OCI-LY7 (cell line): ENCODE measurements at regions not wholly inside any gene's neighbourhood (a gene's known extent, or its start where the extent isn't known, plus 50 kb on each side); places are given as distances from the start of the nearest gene placed in this dataset.
"Not testable (repeated sequence)": the region's sequence is repeated elsewhere in the genome, so short reads cannot be mapped to it uniquely, and the experiment has no call there.

ENCODE experiments used
- BruUV-seq: library from RNA; stranded (reverse); fragments of 400-500 nt; replicated peaks from 2 replicates; lab custom pipeline; 2021; lab: Mats Ljungman, UMichigan
- CTCF ChIA-PET: fragments of 300-600 bp; sonication (Branson Sonifier 250); formaldehyde crosslinking; loops from one replicate; lab custom pipeline; 2022; ENCODE audit warnings: antibody characterized with exemption; ENCODE audit not compliant: unreplicated experiment; lab: Charles Lee
- POLR2A ChIA-PET: fragments of 300-600 bp; sonication (Branson Sonifier 250); formaldehyde crosslinking; loops from one replicate; lab custom pipeline; 2022; ENCODE audit warnings: antibody characterized with exemption; lab: Charles Lee
- DNase-seq: peaks from one replicate; pipeline ENCODE4 v3.0.0-alpha.2; 2015; ENCODE audit warnings: low spot score
- H2AFZ ChIP-seq: fragments of 200-600 bp; sonication (generic), shearing (Covaris generic); 2 replicates; pipeline ENCODE4 v1.6.1; 2014; ENCODE audit warnings: mild to moderate bottlenecking, antibody characterized with exemption, low read length, moderate library complexity
- H3K27ac ChIP-seq: fragments of 200-600 bp; sonication (generic); 2 replicates; pipeline ENCODE4 v1.5.1; 2014; ENCODE audit warnings: mixed run types, low read depth, mild to moderate bottlenecking, moderate library complexity, low read length, inconsistent platforms; ENCODE audit not compliant: poor library complexity, severe bottlenecking
- H3K36me3 ChIP-seq: fragments of 200-600 bp; sonication (generic); 2 replicates; pipeline ENCODE4 v1.6.1; 2014; ENCODE audit warnings: mild to moderate bottlenecking, antibody characterized with exemption, low read length, moderate library complexity, mixed read lengths; ENCODE audit not compliant: insufficient read depth
- H3K4me1 ChIP-seq: fragments of 200-600 bp; sonication (generic); 2 replicates; pipeline ENCODE4 v1.5.1; 2014; ENCODE audit warnings: mild to moderate bottlenecking, low read length; ENCODE audit not compliant: insufficient read depth, poor library complexity, severe bottlenecking
- H3K4me2 ChIP-seq: fragments of 200-600 bp; sonication (generic); 2 replicates; pipeline ENCODE4 v1.6.1; 2014; ENCODE audit warnings: mild to moderate bottlenecking, low read length
- H3K4me3 ChIP-seq: fragments of 200-600 bp; sonication (generic); 2 replicates; pipeline ENCODE4 v1.5.1; 2014; ENCODE audit warnings: mild to moderate bottlenecking, low read depth, low read length; ENCODE audit not compliant: poor library complexity, severe bottlenecking
- H3K79me2 ChIP-seq: fragments of 200-600 bp; sonication (generic); 2 replicates; pipeline ENCODE4 v1.6.1; 2016; ENCODE audit warnings: low read depth, mild to moderate bottlenecking, low read length, moderate library complexity, mixed read lengths; ENCODE audit not compliant: insufficient read depth
- H3K9me2 ChIP-seq: fragments of 200-600 bp; sonication (generic); 2 replicates; pipeline ENCODE4 v1.6.1; 2016; ENCODE audit warnings: mild to moderate bottlenecking, low read length, mixed read lengths; ENCODE audit not compliant: insufficient read depth
- H3K9me3 ChIP-seq: fragments of 200-600 bp; sonication (generic); 2 replicates; pipeline ENCODE4 v1.6.1; 2014; ENCODE audit warnings: mild to moderate bottlenecking, mixed run types, low read length, mixed read lengths
- H4K20me1 ChIP-seq: fragments of 200-600 bp; sonication (generic); 2 replicates; pipeline ENCODE4 v1.6.1; 2014; ENCODE audit warnings: mild to moderate bottlenecking, antibody characterized with exemption, low read length, moderate library complexity, mixed read lengths; ENCODE audit not compliant: insufficient read depth
- EZH2phosphoT487 ChIP-seq: fragments of 200-600 bp; sonication (generic); IDR thresholded peaks from 2 replicates; pipeline ENCODE4 v1.6.1; 2018; ENCODE audit warnings: low read depth, borderline replicate concordance, mild to moderate bottlenecking, mixed run types, antibody characterized with exemption, low read length, moderate library complexity, mixed read lengths
- intact Hi-C: fragments of 100-400 bp; cut with micrococcal nuclease; formaldehyde crosslinking; loops from one replicate; pipeline ENCODE4 v1.10.0; 2022; ENCODE audit not compliant: unreplicated experiment
- TF ChIP-seq, protein P1 (sequence below): fragments of 200-600 bp; sonication (generic); conservative IDR thresholded peaks from 2 replicates; pipeline ENCODE4 v1.5.1; 2014; ENCODE audit warnings: mild to moderate bottlenecking, antibody characterized with exemption, low read length, moderate library complexity, mixed read lengths

DNA sequence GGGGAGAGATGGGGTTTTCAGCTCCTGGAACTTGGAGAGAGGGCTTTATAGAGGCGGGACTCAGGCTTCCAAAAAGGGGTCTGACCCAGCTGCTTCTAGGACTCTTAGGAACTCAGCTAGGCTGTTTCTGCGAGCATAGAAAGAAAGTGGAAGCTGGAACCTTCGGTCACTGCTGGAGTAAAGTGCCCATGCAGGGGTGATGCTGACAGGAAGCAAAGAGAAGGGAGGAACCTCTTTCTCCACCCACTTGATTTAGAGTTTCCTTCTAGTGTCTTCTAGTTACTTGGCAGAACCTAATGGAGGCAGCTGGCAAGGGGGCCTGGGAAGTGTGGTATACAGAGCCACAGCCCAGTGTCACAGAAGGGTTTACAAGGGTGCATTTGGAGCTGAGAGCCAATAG, 283.6 kb downstream of the QKI start:
- Histone ChIP-seq H4K20me1 (no peaks in the 10 kb centered on the region), H3K27ac (no peak overlapping the region), H3K36me3 (no peaks in the 10 kb centered on the region), H3K9me3 (no peaks in the 10 kb centered on the region), H3K4me2 (no peak overlapping the region), H3K79me2 (no peaks in the 10 kb centered on the region), H3K9me2 (no peaks in the 10 kb centered on the region), H3K4me1 (peaks cover 12% of the 10 kb centered on the region), H3K4me3 (no peak overlapping the region), H2AFZ (no peak overlapping the region)
- DNase-seq: no peak
- POLR2A ChIA-PET: interaction anchor here (1.0 to 3.1 kb wide), 3 partner anchors 11 to 242 kb away, joined by 3 to 18 read pairs (median 5); no protein-coding TSS in a partner anchor
- intact Hi-C loops: no loop called here
- BruUV-seq: no TSS peak
- CTCF ChIA-PET: no interaction called here
- TF ChIP-seq EZH2phosphoT487: no peak
- TF ChIP-seq, protein P1, sequence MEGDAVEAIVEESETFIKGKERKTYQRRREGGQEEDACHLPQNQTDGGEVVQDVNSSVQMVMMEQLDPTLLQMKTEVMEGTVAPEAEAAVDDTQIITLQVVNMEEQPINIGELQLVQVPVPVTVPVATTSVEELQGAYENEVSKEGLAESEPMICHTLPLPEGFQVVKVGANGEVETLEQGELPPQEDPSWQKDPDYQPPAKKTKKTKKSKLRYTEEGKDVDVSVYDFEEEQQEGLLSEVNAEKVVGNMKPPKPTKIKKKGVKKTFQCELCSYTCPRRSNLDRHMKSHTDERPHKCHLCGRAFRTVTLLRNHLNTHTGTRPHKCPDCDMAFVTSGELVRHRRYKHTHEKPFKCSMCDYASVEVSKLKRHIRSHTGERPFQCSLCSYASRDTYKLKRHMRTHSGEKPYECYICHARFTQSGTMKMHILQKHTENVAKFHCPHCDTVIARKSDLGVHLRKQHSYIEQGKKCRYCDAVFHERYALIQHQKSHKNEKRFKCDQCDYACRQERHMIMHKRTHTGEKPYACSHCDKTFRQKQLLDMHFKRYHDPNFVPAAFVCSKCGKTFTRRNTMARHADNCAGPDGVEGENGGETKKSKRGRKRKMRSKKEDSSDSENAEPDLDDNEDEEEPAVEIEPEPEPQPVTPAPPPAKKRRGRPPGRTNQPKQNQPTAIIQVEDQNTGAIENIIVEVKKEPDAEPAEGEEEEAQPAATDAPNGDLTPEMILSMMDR: no peak

DNA sequence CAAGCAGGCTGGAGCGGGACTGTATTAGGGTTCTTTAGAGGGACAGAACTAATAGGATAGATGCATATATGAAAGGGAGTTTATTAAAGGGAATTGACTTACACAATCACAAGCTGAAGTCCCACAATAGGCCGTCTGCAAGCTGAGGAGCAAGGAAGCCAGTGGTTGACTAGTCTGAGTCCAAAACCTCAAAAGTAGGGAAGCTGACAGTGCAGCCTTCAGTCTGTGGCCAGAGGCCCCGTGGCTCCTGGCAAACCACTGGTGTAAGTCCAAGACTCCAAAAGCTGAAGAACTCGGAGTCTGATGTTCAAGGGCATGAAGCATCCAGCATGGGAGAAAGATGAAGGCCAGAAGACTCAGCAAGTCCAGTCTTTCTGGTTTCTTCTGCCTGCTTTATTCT, 281.8 kb downstream of the QKI start:
- H3K9me2 ChIP-seq, H3K27ac ChIP-seq, H4K20me1 ChIP-seq, H3K4me2 ChIP-seq, CTCF ChIA-PET, DNase-seq, H3K79me2 ChIP-seq, H3K9me3 ChIP-seq, H3K4me3 ChIP-seq, intact Hi-C loops, BruUV-seq, H3K4me1 ChIP-seq, H3K36me3 ChIP-seq, H2AFZ ChIP-seq: not testable (repeated sequence)
- POLR2A ChIA-PET: interaction anchor here (1.0 to 1.7 kb wide), 3 partner anchors 10 to 28 kb away, joined by 4 to 7 read pairs (median 5); no protein-coding TSS in a partner anchor

DNA sequence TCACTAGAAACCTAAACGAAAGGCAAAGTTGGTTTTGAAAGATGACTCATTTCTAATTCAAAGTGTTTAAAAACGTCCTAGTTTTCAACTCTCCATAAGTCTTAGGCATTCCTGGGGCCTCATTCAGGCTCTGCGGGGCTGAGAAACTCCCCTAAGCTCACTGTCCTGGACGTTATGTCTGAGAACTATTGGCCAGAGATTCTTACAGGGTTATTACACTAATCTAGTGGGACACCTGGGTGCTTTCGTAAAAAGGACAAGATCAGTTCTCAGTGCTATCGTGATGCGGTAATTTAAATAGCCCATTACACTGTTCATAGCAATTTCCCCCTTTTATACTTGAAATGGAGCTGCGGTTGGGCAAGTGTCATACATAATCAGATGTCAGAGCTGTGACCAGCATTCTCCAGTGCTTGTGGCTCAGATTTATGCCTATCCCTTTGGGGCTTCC, 280.9 kb downstream of the QKI start:
- BruUV-seq: no TSS peak
- Histone ChIP-seq H3K4me2 (no peak overlapping the region), H3K4me1 (no peaks in the 10 kb centered on the region), H3K9me2 (no peaks in the 10 kb centered on the region), H3K9me3 (no peaks in the 10 kb centered on the region), H3K36me3 (no peaks in the 10 kb centered on the region), H3K27ac (no peak overlapping the region), H4K20me1 (no peaks in the 10 kb centered on the region), H3K79me2 (no peaks in the 10 kb centered on the region), H2AFZ (no peak overlapping the region), H3K4me3 (no peak overlapping the region)
- intact Hi-C loops: no loop called here
- POLR2A ChIA-PET: interaction anchor here (0.8 to 1.1 kb wide), 2 partner anchors 10 to 111 kb away, joined by 3 to 4 read pairs; no protein-coding TSS in a partner anchor
- TF ChIP-seq, protein P1: no peak
- no peak for TF ChIP-seq EZH2phosphoT487
- no peak for DNase-seq
- CTCF ChIA-PET: no interaction called here
